HG03354 (cell line): ENCODE measurements at regions not wholly inside any gene's neighbourhood (a gene's known extent, or its start where the extent isn't known, plus 50 kb on each side); places are given as distances from the start of the nearest gene placed in this dataset.
"Not testable (repeated sequence)": the region's sequence is repeated elsewhere in the genome, so short reads cannot be mapped to it uniquely, and the experiment has no call there.

Experiments
- ATAC-seq: cut with Tn5 transposase; IDR thresholded peaks from one replicate; pipeline ENCODE4 v1.9.1; 2021; ENCODE audit warnings: mild to moderate bottlenecking; ENCODE audit not compliant: unreplicated experiment, poor library complexity, severe bottlenecking

DNA sequence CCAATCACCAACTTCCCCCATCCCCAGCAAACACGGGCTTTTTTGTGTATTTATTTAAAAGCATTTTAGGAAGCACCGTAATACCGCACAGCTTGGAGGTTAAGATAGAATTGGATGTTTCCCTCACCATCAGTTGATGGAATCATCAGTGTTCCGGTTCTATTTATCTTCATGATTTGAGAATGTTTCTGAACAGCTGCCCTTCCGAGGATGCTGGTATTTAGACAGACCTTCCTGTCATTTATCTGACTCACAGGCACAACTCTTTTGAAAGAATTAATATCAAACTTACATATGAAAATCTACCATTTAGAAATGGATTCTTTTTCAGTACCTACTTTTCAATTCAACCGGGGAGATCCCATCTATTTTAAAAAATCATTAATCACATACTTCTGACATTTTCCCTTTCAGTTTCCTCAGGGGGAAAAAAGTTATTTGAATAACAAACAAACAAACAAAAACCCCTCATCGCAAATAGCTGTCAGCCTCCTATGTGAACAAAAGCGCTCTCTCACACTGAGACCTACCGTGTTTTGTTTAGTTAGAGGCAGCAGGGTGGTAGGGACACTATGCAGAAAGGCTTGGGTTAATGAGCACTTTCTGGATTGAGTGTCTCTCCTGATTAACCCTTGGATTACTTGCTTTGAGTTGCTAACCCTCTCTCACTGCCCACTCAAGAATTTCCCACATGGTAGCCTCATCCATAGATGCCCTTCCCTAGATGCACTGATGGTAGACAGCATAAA, 189.3 kb downstream of the TM9SF2 start:
- no peak for ATAC-seq

DNA sequence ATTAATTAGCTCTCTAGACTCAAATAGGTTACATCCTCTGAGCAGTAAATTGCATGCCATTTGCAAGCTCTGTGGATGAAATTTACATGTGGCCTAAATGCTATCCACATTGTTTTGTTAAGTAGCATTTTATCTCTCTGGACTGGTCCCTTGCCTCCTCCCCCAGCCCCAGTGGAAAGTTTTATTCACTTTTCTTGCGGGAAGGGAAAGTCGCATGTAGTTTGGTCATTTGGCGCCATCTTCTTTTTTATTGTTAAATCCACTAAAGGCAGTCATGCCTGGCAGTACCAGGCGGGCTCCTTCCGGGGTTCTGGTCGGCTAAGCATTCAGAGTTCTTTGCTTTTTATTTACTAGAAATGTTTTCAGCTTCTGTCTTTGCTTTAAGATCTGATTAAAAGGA, 188.7 kb downstream of the TM9SF2 start:
- ATAC-seq: no peak

GRCh38 chr13:99688776-99689175, 187.5 kb downstream of the TM9SF2 start:
- no peak for ATAC-seq

GRCh38 chr13:99687723-99688397, 186.6 kb downstream of the TM9SF2 start:
- ATAC-seq: no peak

DNA sequence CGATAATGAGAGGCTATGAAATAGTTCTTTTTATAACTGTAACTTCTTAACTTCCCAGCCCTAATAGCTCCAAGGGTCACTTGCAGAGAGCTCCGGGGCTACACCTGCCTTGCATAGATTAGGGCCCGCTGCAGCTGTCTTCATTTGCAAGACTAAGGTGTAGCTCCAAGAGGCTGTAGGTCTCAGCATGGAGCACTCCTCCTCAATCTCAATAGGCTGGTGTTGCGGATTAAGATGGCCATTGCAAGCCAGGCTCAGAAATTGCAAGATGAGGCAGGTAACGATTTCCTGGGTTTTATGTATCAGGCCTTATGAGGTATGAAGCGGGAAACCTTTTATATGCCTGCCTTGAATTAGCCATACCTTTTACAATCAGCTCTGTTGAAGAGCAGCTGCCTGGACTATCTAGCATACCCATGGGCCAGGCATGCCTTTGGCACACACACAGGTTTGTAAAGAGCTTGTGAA, 185.7 kb downstream of the TM9SF2 start:
- no peak for ATAC-seq

DNA sequence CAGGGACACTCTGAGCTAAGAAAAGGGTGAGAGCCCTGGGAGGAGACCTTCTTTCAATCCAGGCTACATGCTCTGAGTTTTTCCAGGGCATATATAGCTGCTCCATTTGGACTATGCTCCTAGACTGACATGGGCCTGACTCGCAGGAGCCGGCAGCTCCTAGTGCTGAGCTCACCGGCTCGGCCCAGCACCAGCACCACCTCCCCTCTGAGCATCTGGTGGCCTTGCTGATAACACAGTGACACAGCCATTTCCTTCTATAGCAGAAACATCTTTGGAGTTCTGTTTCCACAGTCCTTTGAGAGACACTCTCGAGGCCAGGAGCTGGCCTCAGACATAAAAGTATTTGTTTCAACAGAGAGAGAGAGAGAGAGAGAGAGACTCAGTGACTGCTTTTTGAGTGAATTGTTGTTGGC, 184.9 kb downstream of the TM9SF2 start:
- ATAC-seq: no peak

DNA sequence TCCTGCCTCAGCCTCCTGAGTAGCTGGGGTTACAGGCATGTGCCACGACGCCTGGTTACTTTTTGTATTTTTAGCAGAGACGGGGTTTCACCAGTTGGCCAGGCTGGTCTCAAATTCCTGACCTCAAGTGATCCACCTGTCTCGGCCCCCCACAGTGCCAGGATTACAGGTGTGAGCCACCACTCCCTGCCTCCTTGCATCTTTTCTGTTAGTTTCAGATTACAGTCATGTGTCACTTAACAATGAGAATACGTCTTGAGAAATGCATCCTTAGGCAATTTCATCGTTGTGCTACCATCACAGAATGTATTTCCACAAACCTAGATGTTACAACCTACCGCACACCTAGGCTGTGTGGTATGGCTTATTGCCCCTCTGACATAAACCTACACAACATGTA, 180.4 kb downstream of the TM9SF2 start:
- no peak for ATAC-seq

- no peak for ATAC-seq
Measured at GRCh38 chr13:99677116-99677951, 176.1 kb downstream of the TM9SF2 start.

- no peak for ATAC-seq
Measured at GRCh38 chr13:99671746-99672145, 170.5 kb downstream of the TM9SF2 start.

DNA sequence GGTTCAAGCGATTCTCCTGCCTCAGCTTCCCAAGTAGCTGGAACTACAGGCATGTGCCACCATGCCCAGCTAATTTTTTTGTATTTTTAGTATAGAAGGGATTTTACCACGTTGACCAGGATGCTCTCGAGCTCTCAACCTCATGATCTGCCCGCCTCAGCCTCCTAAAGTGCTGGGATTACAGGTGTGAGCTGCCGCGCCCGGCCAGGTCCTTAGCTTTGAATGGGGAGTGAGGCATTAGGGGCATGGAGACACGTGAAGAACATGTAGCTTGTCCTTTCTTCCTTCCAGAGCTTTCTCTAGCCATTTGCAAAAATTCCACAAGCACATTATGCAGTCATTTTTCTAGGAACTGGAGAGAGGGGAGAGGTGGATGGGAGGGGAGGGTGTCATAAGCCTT, 167.8 kb downstream of the TM9SF2 start:
- ATAC-seq: not testable (repeated sequence)

GRCh38 chr13:99666146-99666805, 165.0 kb downstream of the TM9SF2 start:
- ATAC-seq: no peak

DNA sequence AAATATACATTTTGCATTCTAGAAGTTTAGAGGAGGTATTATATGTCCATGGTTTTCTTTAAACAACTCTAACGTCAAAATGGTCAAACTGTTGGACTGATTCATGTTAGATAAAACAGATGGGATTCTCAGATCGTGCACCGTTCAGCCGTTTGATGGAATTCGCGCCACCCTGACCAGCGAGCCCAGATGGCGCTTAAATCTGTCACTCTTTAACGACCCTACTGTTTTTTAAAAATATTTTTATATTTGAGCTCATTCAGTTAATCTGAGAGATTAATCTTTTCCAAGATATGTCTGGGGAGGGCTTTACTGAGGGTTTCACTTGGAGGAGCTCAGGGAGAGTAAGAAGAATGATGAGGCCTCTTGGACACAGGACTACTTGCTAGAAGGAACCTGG, 164.4 kb downstream of the TM9SF2 start:
- no peak for ATAC-seq

DNA sequence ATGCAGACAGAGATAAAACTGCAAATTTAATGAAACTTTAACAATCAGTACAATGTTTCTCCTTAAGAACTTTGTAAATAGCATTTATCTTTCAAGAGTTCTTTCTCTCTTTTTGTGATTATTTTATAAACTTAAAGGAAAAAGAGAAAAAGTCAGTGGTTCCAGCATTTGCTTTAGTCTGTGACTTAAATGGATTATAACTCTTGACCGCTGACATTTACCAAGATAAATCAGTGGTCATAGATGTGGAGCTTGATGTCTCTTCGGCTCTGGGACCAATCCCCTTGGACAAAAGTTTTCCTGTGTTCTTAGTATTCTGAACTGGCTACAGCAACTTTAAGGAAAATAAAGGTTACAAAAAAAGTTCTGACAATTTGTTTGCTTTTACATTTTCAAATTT, 162.6 kb downstream of the TM9SF2 start:
- no peak for ATAC-seq

- no peak for ATAC-seq
Measured at GRCh38 chr13:99663185-99663825, 162.0 kb downstream of the TM9SF2 start.

GRCh38 chr13:99662678-99663077, 161.4 kb downstream of the TM9SF2 start:
- ATAC-seq: no peak

DNA sequence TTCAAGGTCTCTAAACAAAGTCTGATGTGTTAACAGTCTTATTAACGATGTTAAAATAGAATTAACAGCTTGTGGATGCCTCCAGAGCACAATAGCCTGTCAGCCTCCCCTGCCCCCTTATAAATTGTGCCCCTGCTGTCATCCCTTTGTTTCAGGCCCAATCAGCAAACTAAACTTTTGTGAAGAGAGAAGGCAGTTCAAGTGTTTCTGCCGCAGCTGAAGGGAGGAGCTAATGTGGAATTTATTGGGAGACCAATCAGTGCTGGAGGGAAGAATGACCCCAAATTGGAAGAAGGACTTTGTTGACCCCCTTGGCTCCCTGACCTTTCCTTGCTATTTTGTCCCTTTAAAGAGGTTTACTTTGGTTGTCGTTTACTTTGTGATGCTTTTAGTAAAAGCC, 160.5 kb downstream of the TM9SF2 start:
- ATAC-seq: no peak

DNA sequence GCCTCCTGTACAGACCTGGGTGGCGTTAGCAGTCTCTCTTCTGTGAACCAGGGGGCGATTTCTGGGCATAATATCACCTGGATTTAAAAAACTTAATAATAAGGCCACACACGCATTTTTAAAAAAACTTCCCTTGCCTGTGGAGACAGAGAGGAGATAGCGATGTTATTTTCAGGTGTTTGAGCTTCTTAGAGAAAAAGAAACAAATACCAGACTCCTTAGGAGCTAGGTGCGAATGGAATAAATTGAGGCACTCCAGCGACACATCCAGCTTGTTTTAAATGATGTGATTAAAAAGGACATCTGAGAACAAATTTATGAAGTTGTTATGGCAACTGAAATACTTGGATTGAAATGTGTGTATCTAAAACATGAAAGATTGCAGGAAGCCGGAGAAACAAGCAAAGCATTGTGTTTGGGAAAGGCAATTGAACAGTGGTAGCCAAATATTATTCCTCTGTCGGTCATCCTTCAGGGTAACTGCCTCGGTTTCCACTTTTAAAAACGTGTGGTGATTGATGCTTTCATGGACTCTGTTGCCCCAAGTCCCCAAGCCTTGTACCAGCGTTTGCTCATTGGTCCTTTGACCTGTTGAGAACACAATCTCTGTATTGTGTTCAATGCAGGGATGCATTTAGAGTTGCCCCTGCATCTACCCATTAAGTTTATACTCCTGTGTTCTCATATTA, 158.7 kb downstream of the TM9SF2 start:
- ATAC-seq: no peak

- no peak for ATAC-seq
Measured at GRCh38 chr13:99659226-99659625, 158.0 kb downstream of the TM9SF2 start.
